ENCODE measurements at regions not wholly inside any gene's neighbourhood (a gene's known extent, or its start where the extent isn't known, plus 50 kb on each side); places are given as distances from the start of the nearest gene placed in this dataset.

- DNase-seq (ENCODE audit: low read depth, low spot score) (no peak), FAIRE-seq (no peak)
- TF ChIP-seq CTCF (optimal IDR thresholded peaks at IDR 0.05 in 1 of 3, IDR thresholded peaks at IDR 0.05 in 1 of 3, conservative IDR thresholded peaks at IDR 0.05 in 1 of 3; ENCODE audit: extremely low read depth in 1 of 3, insufficient read depth in 2 of 3, low read length in 3 of 3): no peak
- H3K4me3 ChIP-seq (ENCODE audit: control insufficient read depth in 2 of 3, extremely low read depth in 1 of 3, insufficient read depth in 2 of 3, low read depth in 1 of 3, low read length in 3 of 3): no peak overlapping the region
- peak overlapping the region; percentile 27 for H2AFZ ChIP-seq (ENCODE audit: control insufficient read depth, low read length)
- H3K27ac ChIP-seq (ENCODE audit: control insufficient read depth, insufficient read depth, low read length): no peak overlapping the region
- no peaks in the 10 kb centered on the region for H3K9me1 ChIP-seq (ENCODE audit: control insufficient read depth, extremely low read depth, insufficient read depth, low read length)
- H3K36me3 ChIP-seq (ENCODE audit: control insufficient read depth in 2 of 2, extremely low read depth in 1 of 2, insufficient read depth in 2 of 2, low read length in 2 of 2): no peaks in the 10 kb centered on the region
- dilution Hi-C loops (cut with MboI; ENCODE audit: extremely low pct_ligation_motif_present, low sequenced_read_pairs): no loop called here
- no peaks in the 10 kb centered on the region for H4K20me1 ChIP-seq (ENCODE audit: control insufficient read depth, extremely low read depth, insufficient read depth, low read length)
- H3K4me1 ChIP-seq (ENCODE audit: control insufficient read depth, extremely low read depth, insufficient read depth, low read length): peaks cover 21% of the 10 kb centered on the region
- H3K27me3 ChIP-seq (ENCODE audit: control insufficient read depth, extremely low read depth, insufficient read depth, low read length): no peaks in the 10 kb centered on the region
- no peaks in the 10 kb centered on the region for H3K79me2 ChIP-seq (ENCODE audit: control insufficient read depth, insufficient read depth, low read length)
- H3K4me2 ChIP-seq (ENCODE audit: control insufficient read depth, extremely low read depth, insufficient read depth, low read depth, low read length): no peak overlapping the region
- H3K9me3 ChIP-seq (ENCODE audit: control insufficient read depth, low read depth, low read length): no peaks in the 10 kb centered on the region
- H3K9ac ChIP-seq (ENCODE audit: control insufficient read depth, extremely low read depth, insufficient read depth, low read length): no peak overlapping the region
Observed at GRCh38 chr3:82084824-82085223, 323.4 kb upstream of the GBE1 start.

DNA sequence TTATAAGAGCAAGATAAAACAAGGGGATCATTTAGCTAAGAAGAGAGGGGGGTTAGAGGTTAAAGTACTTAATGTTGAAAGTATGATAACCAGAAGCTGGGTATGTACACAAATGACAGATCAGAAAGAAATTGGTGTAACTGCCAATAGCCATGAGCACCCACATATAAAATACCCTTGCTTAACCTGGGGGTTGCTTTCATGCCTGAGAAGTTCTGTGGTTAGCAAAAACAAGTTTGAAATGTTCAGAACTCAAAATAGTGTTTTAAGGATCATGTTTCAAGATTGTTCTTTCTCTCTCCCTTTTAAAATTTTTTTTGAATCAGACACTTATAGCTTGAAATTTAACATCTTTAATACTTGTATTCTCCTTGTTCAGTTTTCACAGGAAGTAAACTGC lies 321.4 kb upstream of the GBE1 start:
- H3K4me1 ChIP-seq (ENCODE audit: control insufficient read depth, extremely low read depth, insufficient read depth, low read length): peaks cover 19% of the 10 kb centered on the region
- dilution Hi-C loops (cut with MboI; ENCODE audit: extremely low pct_ligation_motif_present, low sequenced_read_pairs): no loop called here
- no peaks in the 10 kb centered on the region for H3K79me2 ChIP-seq (ENCODE audit: control insufficient read depth, insufficient read depth, low read length)
- TF ChIP-seq CTCF (optimal IDR thresholded peaks at IDR 0.05 in 1 of 3, IDR thresholded peaks at IDR 0.05 in 1 of 3, conservative IDR thresholded peaks at IDR 0.05 in 1 of 3; ENCODE audit: extremely low read depth in 1 of 3, insufficient read depth in 2 of 3, low read length in 3 of 3): no peak
- H3K4me3 ChIP-seq (ENCODE audit: control insufficient read depth in 2 of 3, extremely low read depth in 1 of 3, insufficient read depth in 2 of 3, low read depth in 1 of 3, low read length in 3 of 3): no peak overlapping the region
- no peaks in the 10 kb centered on the region for H3K27me3 ChIP-seq (ENCODE audit: control insufficient read depth, extremely low read depth, insufficient read depth, low read length)
- H3K4me2 ChIP-seq (ENCODE audit: control insufficient read depth, extremely low read depth, insufficient read depth, low read depth, low read length): no peak overlapping the region
- H3K27ac ChIP-seq (ENCODE audit: control insufficient read depth, insufficient read depth, low read length): no peak overlapping the region
- DNase-seq (ENCODE audit: low read depth, low spot score) (no peak), FAIRE-seq (no peak)
- H2AFZ ChIP-seq (ENCODE audit: control insufficient read depth, low read length): peak overlapping the region; percentile 4
- no peaks in the 10 kb centered on the region for H3K9me1 ChIP-seq (ENCODE audit: control insufficient read depth, extremely low read depth, insufficient read depth, low read length)
- no peaks in the 10 kb centered on the region for H3K9me3 ChIP-seq (ENCODE audit: control insufficient read depth, low read depth, low read length)
- H3K9ac ChIP-seq (ENCODE audit: control insufficient read depth, extremely low read depth, insufficient read depth, low read length): no peak overlapping the region
- no peaks in the 10 kb centered on the region for H3K36me3 ChIP-seq (ENCODE audit: control insufficient read depth in 2 of 2, extremely low read depth in 1 of 2, insufficient read depth in 2 of 2, low read length in 2 of 2)
- no peaks in the 10 kb centered on the region for H4K20me1 ChIP-seq (ENCODE audit: control insufficient read depth, extremely low read depth, insufficient read depth, low read length)

All from keratinocyte (primary cell).